GM21390 (cell line): ENCODE measurements at regions not wholly inside any gene's neighbourhood (a gene's known extent, or its start where the extent isn't known, plus 50 kb on each side); places are given as distances from the start of the nearest gene placed in this dataset.

ENCODE experiments used
- ATAC-seq: cut with Tn5 transposase; IDR thresholded peaks from one replicate; pipeline ENCODE4 v1.9.1; 2021; ENCODE audit not compliant: unreplicated experiment

- no peak for ATAC-seq
Observed at GRCh38 chr18:41269294-41269693, 685.7 kb upstream of the PIK3C3 start.

- ATAC-seq = no peak
Observed at GRCh38 chr18:41268271-41268670, 686.8 kb upstream of the PIK3C3 start.

DNA sequence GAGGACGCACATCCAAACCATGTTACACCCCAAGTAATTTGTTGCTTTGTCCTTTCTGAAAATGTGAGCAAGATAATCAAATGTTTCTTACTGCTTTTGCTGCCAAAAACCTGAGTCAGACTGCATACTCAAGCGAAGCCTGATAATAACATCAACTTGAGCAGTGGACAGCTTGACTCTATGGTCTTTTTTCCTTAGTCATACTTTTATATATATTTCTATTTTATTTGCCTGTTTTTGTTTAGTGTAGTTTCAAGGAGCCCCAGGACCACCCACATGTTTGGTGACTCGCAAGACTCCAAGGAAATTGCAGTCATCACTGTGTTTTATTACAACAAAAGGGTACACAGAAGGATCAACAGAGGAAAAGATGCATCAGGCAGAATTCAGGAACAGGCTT, 688.4 kb upstream of the PIK3C3 start:
- ATAC-seq = no peak

DNA sequence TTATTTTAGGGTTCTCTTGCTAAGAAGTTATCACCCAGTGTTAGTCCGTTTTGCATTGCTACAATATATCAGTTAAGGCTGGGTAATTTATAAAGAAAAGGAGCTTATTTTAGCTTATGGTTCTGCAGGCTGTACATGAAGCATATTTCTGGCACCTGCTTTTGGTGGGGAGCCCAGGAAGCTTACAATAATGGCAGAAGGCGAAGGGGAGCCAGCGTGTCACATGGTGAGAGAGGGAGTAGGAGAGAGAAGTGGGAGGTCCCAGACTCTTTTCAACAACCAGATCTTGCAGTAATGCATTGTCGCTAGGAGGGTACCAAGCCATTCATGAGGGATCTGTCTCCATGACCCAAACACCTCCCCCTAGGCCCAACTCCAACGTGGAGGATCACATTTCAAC, 688.8 kb upstream of the PIK3C3 start:
- no peak for ATAC-seq

DNA sequence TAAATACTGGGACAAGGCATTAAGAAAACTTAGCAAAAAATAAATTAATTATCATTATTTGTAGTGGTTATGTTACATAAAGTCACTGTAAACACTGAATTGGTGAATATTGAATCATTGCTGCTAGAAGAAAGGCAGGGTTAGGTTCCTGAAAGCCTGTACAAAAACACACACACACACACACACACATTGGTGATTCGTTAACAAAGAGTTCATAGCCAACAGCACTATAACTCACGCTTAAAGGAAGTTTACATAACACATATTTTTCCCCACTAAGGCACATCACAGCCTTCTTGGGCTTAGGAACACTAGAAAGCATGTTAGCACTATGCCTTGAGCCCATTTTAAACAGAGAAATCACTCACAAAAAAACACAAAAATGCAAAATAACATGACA, 690.0 kb upstream of the PIK3C3 start:
- no peak for ATAC-seq

DNA sequence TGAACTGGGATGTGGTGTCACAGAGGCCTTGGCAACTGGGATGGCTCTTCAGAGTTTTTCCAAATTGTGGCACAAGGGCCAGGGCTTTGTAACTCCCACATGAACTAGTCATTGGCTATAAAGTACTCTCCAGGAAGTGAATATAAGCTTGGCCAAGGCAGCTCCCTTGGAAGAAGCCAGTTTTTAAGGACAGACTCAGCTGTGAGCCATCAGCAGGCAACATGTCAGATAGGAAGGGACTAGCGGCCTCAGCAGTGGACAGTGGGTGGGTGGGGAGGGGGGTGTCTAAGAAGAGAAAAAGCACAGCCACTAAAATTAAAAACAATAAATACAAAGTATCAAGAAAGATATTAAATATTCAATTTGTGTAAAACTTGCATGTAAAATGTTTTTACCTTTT, 691.1 kb upstream of the PIK3C3 start:
- no peak for ATAC-seq

- ATAC-seq = no peak
Observed at GRCh38 chr18:41262688-41263087, 692.3 kb upstream of the PIK3C3 start.

GRCh38 chr18:41244591-41245037, 710.4 kb upstream of the PIK3C3 start:
- no peak for ATAC-seq

GRCh38 chr18:41237317-41237716, 717.7 kb upstream of the PIK3C3 start:
- ATAC-seq = no peak

DNA sequence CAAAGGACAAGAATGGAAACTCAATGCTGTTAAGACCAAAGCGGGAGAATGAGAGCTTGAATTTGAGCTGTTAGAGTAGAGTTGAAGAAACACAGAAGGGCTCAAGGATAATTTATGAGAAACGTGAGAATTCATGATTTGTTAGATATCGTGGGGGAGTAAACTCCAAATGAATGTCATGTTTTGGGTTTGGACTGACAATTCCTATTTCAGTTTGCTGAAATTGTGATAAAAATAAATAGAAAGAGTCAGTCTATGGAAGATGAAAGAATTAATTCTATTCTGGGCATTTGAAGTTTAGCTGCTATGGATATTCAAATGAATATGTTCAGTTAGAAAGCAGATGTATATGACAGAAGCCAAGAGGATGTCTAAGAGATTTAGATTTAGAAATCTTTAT, 723.4 kb upstream of the PIK3C3 start:
- ATAC-seq = no peak

GRCh38 chr18:41227993-41228392, 727.0 kb upstream of the PIK3C3 start:
- ATAC-seq = no peak

- ATAC-seq = no peak
Observed at GRCh38 chr18:41226911-41227310, 728.1 kb upstream of the PIK3C3 start.

DNA sequence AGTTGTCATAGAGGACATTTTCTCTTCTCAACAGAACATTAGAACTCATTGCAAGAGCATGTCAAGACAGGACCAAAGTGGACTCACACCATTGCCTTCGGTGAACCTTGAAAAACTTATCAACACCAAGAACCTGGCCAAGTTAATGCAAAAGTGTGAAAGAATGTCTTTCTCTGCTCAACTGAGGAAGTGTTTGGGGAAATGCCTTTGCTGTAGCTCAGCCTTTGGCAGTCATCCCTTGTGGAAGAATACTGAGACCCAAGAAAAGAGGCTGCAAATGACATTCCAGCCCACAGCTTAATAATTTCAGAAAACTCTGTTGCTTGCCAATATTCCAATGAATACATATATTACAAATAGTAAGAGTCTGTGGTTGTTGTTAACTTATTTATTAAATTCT, 728.8 kb upstream of the PIK3C3 start:
- no peak for ATAC-seq

DNA sequence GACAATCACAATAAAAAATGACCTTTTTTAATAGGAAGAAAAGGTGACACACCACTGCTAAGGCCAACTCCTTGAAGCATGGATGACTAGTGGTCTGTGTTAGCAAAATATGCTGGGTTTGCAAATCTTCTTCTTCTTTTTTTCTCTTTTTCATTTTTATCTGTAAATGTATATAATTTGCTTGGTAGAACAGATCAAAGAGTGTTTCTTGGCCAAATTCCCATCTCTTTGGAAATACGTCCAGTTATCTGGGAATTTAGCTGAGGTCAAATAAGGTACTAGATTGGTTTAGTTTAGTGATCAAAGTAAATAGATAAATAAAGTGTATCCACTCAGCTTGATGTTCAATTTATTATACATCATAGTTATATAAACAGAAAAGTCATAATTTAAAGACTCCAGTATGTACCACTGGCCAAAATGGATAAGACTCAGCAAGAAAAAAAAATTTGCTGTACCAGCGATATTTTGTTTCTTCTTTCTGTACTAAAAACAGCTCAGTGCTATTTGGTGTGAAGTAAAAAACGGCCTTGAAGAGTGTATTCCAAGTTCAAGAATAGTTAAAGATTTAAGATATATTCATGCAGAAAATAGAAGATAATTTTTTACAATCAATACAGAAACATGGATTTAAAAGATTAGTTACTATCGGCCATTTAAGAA, 738.6 kb upstream of the PIK3C3 start:
- ATAC-seq = no peak

DNA sequence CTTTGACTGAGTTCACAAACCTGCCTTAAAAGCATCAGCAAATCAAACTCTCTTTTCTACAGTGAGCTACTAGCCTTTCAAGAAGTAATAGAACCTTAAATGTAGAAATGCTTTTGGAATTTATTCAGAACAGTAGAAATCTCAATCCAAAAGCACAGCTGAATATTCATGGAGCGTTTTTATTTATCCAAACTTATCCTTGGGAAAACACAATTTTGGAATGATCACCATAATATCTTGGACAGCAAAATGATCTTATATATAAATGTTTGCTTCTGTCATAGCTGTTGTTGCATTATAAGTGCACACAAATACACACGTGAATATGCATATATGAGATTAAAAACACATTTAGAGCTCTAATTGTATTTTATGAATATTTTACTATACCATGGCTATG, 747.3 kb upstream of the PIK3C3 start:
- no peak for ATAC-seq

- ATAC-seq = no peak
Observed at GRCh38 chr18:41206341-41206830, 748.6 kb upstream of the PIK3C3 start.

GRCh38 chr18:41199212-41199611, 755.8 kb upstream of the PIK3C3 start:
- no peak for ATAC-seq

DNA sequence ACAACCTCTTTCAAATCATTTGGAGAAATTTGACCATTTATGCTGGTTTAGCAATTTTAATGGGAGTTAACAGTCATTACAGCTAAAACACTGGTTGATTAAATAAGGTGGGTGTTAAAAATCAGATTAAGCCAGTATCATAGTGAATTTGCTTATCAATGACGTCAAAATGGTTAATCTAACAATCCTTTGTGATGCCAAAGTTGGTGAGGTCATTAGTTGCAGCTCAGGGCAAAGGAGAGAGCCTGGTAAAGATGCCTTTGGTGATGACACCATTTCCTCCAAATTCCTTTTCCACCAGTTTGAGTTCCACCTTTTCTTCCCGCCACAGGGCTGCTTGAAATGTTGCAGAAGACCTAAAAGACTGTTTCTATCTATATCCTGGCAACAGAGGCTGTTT, 757.1 kb upstream of the PIK3C3 start:
- no peak for ATAC-seq

DNA sequence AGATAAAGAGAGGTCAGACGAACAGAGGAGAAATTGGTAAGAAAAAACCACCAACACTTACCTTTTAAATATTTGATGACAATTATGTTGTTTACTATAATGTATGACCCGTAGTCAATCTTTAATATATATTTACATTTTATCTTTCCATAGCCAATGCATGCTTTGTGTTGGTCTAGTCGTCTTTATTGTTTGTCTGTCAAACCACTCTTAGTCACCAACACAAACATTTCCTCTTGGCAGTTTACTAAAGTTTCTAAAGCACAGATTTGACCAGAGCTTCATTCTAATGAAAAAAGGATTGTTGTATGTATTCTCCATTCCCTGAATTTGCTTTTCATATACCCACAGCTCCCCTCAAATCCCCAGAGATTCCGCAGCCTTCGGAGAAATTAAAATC, 784.7 kb upstream of the PIK3C3 start:
- ATAC-seq = no peak

- ATAC-seq = no peak
Observed at GRCh38 chr18:41165625-41166024, 789.4 kb upstream of the PIK3C3 start.

DNA sequence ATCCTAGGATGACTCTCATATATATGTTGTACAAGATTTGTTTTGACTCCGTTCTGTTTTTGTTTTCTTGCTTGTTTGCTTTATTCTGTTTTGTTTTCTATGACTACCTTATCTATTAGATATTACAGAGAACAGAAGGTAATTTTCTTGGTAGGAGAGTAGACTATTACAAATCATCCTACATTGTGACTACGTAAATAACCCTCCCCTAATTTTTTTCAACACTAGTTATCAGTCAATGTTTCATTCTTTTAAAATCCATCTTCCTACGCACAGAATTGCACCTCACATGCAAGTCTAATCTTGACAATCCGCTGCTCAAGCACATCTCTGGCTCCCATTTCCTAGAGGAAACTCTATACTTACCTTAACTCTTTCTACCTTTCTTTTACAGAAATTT, 792.3 kb upstream of the PIK3C3 start:
- no peak for ATAC-seq

GRCh38 chr18:41162191-41162590, 792.8 kb upstream of the PIK3C3 start:
- ATAC-seq = no peak
